ENCODE measurements at regions not wholly inside any gene's neighbourhood (a gene's known extent, or its start where the extent isn't known, plus 50 kb on each side); places are given as distances from the start of the nearest gene placed in this dataset.

DNA sequence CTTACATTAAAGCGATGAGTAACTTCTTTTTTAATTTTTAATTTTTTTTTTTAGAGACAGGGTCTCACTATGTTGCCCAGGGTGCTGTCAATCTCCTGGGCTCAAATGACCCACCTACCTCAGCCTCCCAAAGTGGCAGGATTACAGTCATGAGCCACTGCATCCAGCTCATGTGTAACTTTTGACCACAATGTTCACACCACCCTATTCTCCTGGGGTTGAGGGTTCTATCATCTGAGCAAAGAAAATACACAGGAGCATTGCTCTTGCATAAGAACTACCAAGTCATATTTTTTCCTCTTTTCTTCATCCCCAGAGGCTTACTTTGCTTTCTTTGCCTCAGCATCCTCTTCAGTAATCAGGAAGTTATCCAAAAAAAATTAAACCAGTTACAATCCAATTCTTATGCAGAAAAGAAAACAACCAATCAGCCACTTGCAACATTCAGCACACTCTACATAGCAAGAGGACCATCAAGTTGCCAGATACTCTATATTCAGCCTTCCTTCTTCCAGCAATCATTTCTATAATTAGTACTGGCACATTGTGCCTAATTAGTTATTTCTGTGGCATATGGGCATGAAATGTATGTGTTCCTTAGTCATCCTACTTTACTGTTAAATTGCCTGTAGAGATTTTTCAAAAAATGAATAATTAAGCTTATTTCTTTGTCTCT lies 345.6 kb downstream of the AKAIN1 start:
- DNase-seq = no peak

DNA sequence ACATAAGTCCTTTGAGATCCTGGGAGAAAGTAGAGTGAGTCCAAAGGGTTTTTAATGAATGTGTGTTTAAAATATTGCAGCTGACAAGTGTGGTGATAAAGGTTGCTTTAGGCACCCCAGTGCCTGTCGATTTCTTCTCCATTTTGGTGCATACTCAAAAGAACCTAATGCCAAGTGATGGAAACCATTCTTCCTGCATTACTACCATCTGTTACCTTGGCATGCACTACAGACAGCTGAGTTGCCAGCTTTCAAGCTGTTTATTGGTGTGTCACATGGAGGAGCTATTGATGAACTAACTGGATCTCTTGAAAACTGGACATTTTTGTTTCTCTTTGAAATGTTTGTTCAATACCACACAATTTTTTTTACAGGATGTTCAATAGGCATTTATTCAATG lies 350.0 kb downstream of the AKAIN1 start:
- no peak for DNase-seq

DNA sequence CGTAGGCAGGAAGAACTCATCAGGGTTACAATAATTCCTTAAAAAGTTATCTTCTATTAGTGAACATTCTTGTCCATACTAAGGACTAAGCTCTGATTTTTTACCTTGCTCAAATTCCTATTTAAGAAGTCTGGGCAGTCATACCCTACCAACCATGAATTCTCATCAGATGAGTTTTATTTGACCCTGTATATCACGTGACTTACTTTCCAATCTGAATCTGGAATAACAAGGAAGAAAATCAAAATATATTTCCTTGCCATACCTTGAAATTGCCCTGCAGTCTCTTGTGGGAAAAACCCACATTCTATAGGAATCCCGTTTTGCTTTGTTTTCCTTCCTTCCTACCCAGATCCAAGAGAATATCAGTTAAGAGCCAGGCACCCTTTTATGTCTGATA lies 352.7 kb downstream of the AKAIN1 start:
- DNase-seq = no peak

DNA sequence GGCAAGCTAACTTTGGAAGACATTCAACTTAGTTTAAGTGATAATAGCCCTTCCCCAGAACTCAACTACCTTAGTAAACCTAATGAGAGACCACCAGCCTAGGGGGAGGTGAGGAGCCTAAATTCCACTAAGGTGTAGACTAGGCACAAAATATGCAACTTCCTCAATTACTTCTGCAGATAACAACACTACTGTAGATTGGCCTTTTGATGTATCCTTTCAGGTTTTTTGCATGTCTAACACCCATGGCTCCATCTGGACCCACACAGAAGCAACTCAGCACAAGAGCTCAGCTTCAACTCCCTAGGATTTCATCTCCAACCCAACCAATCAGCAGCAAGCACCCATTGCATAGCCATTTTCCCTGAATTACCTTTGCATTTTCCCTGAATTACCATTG lies 353.3 kb downstream of the AKAIN1 start:
- no peak for DNase-seq

DNA sequence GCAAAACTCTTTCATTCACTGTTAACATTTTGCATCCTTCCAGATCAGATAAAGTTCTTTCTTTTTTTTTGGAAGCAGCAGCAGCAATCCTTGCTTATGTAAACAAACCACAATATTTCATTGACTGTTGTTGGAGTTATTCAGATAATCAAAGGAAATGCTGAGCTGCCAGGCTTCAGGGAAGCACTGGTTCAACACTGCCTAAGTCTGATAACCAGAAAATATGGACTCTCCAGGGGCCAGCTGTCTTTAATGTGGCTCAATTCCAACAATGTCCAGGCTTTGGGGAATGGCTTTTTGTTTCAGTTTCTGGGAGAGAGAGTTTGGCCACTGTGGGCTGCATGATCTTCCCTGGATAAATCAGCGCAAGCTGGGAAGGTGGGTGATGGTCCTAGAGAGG lies 354.3 kb downstream of the AKAIN1 start:
- no peak for DNase-seq

DNA sequence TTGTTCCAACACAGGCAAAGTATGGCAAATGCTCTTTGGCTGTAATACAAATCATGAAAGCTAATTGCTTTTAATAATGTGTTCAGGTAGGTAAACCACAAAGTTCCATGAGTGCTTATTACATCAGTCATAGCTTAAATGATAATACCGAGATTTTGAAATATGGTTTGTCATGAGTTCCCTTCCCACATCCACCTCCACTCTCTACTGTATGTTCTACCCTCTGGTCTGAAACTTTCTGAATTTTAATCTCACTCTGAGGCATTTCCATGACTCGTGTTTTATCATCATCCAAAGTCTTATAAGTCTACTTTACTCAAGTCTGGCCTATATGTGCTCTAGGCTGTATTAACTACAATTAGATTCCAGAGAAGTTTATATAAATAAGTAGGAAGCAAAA lies 354.8 kb downstream of the AKAIN1 start:
- DNase-seq = no peak

DNA sequence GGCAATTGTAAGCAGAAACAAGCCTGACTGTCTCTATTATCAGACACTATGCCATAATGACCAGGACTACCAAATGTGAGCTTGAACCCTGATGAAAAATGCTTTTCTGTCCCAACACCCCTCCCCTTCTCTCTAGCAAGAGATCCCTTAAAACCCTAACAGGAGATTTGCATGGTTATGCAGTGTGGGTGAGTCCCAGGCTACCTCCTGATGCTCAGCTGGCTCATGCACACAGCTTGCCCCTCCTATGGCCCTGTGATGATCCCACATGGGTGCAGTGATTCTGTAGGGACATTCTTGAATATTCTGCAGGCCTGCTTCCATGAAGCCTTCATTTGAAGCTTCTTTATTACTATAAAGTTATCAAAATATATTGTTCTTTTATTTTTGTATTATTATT lies 357.4 kb downstream of the AKAIN1 start:
- no peak for DNase-seq

DNA sequence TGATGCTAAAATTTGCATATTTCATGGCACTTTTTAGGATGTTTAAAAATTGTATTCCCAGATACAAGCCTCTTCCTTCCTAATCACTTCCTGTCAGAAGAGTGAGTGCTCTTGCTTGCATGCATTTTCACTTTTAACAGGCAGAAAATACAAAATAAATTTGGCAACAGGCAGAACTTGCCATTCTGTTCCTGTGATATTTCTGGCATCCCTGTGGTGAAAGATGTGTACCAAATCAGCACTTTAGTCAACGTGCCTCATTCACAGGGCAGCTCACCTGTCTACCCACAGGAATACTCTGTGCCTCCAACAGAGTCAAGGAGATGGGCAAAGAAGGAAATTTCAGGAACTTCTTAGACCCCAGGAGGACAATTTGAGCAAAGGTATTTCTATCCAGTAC lies 360.9 kb downstream of the AKAIN1 start:
- no peak for DNase-seq

DNA sequence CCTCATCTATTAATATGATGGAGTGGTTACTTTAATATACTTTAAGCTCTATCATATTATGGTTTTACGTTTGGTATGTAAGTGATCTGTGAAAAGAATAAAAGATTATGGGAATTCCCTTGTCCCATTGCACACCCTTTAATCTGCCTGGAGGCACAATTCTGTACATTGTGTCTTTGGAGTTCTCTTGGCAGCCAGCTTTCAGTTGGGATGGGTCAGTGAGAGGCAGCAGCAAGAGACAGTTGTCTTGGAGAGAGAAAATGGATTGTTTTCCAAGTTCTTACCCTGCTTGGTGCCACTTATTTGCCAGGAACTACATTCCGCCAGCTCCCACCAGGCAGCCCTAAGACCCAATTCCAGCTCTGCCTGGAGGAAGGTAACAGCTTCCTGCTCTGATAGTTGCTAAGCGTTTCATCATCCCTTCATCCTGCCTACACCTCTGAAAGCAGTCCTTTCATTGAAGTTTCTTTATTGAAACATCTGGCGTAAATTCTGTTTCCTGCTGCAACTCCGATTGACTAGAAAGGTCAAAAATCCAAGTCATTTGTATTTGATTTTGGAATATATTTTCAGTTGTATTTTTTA lies 365.2 kb downstream of the AKAIN1 start:
- DNase-seq = no peak

DNA sequence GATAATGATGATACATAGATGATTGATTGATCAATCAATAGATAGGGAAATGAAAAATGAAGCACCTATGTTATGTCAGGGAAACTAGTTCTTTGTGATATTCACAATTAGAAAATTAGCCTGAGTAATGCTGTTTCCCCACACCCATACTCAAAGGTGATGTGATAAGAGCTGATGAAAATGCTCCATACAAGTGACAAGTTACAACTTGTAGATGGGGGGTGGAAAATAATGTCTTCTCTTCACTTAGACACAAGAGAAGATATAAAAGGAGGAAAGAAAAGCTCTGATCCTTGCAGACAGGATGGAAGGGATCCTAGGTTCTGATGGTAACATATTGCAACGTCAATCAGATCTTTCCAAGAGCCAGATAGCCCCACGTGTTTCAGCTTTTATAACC lies 365.9 kb downstream of the AKAIN1 start:
- no peak for DNase-seq

DNA sequence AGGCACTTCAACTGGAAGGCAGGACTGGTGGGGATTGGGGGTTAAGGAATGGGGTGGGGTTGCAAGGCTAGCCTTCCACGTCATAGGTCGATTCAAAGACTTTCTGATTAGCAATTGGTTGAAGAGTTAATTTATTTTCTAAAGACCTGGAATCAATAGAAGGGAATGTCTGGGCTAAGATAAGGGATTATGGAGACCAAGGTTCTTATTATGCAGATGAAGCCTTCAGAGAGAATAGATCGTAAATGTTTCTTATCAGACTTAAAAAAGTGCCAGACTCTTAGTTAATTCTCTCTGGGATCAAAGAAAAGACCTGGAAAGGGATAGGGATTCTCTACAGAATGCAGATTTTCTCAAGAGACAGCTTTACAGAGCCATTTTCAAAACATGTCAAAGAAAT lies 368.0 kb upstream of the DLGAP1 start:
- no peak for DNase-seq

DNA sequence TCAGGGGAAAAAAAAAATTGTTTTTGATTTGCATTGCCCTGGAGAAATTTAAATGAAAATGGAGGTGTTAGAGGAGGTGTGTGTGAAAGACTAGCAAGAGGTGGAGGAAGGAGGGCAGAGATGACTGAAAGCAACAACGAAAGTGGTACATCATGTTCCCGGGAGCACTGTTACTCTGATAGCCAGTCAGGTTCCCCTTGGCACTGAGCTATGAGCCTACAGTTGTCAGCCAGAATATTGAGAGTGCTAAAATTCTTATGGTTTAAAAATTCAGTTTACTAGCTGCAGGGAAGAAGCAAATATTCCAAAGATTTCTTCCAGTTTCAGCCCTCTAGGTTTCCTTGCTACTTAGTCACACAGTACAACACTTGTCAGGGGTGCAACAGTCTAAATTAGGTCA lies 366.7 kb upstream of the DLGAP1 start:
- DNase-seq = no peak

DNA sequence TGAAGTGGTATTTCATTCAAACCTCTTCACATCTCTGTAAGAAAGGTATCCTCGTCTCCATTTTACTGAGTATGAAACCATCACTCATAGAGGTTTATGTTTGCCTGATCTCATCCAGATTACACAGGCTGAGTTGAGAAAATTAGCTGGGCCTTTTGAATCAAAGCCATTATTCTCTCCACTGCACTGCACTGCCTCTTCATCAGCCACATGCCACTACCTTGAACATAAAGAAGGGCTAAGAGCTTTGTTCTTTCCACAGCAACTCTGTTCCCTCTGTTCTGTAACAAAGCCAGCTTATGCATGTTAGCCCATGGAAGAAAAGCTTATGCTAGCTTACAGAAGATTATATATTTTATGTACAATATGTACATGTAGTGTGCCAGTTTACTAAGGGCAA lies 362.6 kb upstream of the DLGAP1 start:
- no peak for DNase-seq

DNA sequence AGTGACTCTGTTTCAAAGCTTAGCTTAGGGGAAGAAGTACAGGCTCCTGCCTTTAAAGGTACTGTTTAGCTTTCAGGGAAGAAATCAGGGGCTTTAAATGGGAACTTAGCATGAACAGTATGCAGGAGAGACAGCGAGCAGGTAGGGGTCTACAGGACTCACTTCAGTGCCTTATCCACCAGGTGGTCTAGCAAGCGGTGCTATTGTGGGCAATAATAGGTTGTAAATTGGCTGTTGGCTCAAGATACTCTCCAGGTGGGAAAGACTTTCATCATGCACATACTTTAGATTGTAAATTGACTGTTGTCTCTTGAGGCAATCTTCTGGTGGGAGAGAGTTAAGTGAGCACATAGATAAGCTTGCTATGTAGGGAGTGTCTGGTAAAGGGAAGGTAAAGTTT lies 358.6 kb upstream of the DLGAP1 start:
- no peak for DNase-seq

DNA sequence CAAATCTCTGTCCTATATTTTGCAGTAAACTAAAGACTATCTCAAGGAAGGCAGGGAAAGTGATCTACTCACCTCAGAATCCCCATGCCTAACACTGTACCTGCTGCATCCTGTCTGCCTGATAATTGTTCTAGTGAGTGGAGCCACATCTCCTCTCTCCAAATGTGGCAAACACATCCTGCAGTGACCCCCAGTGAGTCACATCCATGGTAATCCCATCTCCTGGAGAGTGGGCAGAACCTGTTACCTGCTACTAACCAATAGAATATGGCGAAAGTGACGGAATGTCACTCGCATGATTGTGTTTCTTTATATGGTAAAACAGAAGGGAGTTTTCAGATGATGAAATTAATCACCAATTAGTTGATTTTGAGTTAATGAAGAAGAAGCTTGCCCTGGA lies 353.8 kb upstream of the DLGAP1 start:
- DNase-seq = no peak

DNA sequence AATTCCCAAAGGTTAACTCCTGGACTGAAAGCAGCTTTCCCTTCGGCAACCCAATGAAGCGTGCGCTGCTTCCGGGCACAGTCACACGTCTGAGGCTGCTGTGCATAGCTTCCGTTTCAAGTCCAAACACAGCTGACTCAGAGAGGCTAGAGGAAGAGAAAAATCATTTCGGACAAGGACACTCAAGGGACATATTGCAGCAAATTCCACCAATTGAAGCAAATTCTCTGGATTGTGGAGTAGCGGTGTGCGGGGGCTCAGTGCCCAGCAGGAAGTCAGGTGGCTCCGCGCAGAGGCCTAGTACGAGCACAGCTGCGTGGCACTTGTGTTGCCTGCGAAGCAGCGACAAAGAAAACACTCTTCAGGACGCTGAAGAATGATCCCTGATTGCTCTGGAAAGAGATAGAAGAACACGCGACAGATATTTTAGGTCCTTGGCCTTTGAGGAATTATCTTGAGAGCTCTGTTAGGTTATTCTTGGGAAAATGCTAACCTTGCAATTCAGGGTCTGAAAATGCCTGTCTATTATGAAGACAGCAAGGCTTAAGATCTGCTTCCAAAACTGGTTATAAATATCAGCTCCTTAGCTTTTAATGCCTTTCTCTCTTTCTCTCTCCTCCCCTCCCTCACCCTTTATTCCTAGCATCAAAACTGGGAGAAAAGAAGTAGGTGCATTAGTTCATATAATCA lies 352.6 kb upstream of the DLGAP1 start:
- DNase-seq = no peak

DNA sequence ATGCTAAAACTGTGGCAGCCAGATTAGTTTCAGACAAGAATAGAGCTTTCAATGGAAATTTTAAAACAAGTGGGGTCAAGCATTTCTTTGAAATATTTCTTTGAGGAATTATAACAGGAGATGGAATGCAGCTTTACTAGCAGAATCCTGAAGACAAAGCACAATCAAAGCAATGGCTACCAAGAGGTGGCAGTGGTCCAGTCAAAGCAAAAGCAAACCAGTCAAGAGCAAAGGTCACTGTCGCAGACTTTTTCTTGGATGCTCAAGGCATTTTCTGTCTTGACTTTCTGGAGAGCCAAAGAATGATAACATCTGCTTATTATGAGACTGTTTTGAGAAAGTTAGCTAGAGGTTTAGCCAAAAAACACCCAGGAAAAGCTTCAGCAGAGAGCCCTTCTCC lies 351.2 kb upstream of the DLGAP1 start:
- DNase-seq = no peak

DNA sequence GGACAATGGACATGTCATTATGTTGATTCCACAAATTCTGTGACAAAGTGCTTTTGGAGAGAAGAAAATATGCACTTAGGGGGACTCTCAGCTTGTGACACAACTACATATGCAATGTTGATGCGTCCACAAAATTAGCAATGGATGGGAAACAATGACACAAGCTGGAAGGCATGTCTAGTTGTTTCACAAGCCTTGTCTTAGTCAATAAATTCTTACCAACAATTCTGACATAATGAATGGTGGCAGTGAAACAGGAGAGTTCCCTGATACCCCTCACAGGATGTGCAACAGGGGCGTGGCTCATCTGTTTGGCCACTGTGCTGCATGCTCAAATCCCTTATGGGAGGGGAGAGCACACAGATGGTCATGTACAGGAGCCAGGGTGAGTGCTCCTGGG lies 347.2 kb upstream of the DLGAP1 start:
- no peak for DNase-seq

DNA sequence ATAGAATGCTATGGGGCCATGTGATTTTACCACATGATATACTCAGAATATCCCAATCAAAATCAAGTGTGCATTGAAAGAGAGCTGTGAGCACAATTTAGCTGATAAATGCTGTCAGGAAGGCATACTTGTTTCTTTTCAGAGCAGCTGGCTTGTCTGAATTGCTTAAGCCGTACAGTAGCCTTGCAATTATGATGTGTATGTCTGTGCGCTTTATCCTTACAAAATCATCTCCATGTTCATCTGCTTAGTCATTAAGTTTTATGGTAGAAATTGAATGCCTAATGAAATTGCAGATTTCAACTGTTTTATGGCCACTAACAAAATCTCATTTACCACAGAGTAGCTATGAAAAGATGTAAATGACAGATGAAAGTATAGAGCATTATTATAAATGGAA lies 346.0 kb upstream of the DLGAP1 start:
- no peak for DNase-seq

DNA sequence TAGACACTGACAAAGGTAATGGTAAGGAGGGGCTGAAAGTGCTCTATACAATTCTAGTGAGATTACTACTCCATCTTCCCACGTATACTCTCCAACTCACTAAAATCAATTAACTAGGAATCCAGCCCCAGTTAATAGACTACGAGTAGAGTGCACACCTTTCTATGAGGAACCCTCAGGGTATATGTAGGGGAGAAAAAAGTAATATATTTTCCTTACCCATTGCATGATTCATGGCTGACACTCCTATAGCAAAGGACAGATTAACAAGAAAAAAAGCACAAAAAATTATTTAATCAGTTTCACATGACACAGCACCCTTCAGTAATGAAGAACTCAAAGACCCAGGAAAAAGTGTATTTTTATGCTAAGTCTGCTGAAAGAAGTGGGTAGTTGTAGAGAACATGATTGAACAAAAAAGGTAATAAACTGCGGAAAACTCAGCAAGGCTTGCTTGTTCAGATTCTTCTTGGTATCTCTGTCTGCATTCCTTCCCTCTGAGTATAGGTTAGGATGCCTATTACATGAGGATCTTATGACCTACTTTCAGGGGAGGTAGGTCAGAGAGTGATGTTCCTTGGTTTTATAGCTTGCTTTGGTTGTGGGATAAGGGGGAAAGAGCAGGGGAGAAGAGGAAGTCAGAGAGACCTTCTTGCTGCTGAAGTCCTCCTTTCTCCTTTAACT lies 342.0 kb upstream of the DLGAP1 start:
- DNase-seq = no peak

DNA sequence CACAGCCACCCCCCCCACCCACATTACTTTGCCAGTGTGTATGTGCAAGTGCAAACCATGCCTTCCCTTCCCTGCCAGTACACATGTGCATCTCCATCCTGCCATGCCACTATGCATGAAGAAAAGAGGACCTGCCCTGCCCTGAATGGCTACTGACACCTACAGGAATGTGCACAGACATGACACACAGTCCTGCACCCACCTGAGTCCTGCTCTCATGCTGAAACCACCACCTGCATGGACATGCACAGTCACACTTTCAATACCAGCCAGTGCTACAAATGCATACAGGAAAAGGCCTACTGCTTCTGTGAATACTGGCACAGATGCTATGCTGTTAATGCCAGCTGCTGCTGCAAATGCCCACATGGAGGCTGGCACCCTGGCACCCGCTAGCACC lies 334.4 kb upstream of the DLGAP1 start:
- no peak for DNase-seq

DNA sequence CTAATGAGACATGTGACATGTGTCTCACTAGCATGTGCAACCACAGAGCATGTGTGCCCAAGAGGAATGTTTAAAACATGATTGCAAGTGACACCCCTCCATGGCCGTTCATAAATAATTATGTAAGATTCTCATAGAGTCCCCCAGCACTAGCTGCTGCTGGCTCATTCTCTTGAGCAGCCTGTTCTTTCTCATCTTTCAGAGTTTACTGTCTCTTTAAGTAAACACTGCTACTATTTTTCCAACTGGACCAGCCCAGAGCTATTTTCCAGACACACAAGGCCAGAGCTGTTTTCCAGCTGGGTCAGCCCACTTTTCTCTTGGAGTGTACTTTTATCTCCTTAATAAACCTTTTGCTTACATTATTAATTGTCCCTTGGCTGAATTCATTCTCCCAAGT lies 326.8 kb upstream of the DLGAP1 start:
- no peak for DNase-seq

DNA sequence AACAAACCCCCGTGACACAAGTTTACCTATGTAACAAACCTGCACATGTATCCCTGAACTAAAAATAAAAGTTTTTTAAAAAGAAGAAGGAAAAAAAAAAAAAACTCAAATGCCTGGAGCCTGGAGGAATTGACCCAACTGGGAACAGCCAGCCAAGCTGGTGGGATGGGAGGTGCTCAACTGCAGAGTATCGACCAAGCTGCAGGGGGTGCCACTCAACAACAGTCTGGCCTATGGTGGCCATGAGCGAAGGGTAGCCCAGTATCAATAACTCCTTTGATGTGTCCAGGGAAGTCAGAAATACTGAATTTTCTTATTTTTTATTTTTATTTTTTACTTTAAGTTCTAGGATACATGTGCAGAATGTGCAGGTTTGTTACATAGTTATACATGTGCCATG lies 310.3 kb upstream of the DLGAP1 start:
- no peak for DNase-seq

DNA sequence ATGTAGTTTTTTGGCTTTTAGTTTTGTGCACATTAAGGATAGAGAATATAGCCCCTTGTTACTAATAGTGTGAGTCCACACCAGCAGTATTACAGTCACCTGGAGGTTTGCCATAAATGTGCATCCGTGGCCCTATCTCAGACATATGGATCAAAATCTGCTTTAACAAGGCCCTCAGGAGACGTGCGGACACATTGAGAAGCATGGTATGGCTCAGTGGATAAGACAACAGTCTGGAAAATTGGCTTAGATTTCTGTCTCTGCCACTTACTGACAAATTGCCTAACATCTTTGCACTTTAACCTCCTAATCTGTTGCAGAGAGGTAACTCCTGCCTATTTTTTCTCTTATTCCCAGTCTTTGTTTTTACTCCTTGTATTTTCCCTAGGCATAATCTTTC lies 307.2 kb upstream of the DLGAP1 start:
- DNase-seq = no peak
